LNCAP (cell line): ENCODE measurements at regions not wholly inside any gene's neighbourhood (a gene's known extent, or its start where the extent isn't known, plus 50 kb on each side); places are given as distances from the start of the nearest gene placed in this dataset.

Source experiments
- TF ChIP-seq, protein P1 (sequence below): fragments of 450-650 bp; IDR thresholded peaks from 2 replicates; pipeline ENCODE4 v1.5.1; 2017; ENCODE audit warnings: mild to moderate bottlenecking

DNA sequence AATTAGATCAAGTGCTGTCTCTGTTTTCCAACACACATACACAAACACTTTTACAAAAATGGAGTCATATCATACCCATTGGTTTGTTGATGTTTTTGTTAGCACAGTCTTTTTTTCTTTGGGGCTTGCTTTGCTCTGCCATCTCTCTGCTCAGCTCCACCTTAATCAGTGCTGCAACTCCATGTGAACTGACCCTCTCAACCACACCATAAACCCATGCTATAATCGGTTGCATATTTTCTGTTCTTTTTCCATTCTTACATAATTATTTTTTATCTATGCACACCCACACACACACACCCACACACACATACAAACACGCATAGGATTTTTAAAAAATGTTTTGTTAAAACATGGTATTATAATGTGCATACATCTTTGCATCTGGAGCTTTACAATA, 91.0 kb upstream of the CDH13 start:
- TF ChIP-seq, protein P1, sequence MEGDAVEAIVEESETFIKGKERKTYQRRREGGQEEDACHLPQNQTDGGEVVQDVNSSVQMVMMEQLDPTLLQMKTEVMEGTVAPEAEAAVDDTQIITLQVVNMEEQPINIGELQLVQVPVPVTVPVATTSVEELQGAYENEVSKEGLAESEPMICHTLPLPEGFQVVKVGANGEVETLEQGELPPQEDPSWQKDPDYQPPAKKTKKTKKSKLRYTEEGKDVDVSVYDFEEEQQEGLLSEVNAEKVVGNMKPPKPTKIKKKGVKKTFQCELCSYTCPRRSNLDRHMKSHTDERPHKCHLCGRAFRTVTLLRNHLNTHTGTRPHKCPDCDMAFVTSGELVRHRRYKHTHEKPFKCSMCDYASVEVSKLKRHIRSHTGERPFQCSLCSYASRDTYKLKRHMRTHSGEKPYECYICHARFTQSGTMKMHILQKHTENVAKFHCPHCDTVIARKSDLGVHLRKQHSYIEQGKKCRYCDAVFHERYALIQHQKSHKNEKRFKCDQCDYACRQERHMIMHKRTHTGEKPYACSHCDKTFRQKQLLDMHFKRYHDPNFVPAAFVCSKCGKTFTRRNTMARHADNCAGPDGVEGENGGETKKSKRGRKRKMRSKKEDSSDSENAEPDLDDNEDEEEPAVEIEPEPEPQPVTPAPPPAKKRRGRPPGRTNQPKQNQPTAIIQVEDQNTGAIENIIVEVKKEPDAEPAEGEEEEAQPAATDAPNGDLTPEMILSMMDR = no peak

DNA sequence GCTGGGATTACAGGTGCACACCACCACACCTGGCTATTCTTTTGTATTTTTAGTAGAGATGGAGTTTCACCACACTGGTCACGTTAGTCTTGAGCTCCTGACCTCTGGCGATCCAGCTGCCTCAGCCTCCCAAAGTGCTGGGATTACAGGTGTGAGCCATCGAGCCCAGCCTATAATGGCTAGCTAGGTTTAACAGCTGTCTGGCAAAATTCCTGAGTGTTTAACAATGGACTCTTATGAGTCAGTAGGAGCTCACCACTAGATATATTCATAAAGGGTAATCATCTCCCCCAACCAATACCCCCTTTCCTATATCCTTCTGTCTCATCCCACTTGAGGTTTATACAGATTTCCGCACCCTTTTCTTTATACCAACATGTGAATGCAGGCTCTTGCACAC, 91.5 kb upstream of the CDH13 start:
- TF ChIP-seq, protein P1 = no peak

DNA sequence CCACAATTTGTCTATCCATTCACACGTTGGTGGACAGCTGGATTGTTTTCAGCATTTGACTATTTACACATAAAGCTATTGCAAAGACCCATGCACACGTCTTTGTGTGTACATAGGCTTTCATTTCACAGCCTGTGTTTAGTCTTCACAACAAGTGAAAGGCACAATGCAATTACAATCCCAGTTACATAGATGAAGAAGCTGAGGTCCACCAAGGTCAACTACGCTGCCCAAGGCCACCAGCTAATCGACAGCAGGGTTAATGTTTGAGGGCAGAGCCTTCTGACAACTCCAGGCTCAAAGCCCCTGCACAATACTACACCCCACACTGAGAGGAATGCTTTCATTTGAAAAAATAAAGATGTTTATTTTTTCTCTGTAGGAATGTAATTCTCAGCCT, 93.6 kb upstream of the CDH13 start:
- TF ChIP-seq, protein P1 = no peak

DNA sequence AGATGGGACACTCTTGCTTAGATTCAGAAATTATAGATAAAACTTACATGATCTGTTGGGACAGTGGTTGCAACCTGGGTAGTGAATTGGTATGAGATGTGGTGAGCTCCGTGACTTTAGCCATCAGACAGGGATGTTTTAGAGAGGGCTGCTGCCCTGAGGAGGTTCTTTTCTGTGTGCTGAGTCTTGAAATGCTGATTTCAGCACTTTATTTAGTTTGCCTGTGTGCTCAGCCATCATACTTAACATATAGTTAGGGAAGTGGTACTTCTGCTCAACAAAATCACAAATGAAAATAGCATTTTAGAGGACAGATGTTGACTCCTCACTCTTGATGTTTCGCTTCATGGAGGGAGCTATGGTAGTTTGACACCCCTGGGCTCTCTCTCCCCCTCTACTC, 95.9 kb upstream of the CDH13 start:
- TF ChIP-seq, protein P1 = no peak

DNA sequence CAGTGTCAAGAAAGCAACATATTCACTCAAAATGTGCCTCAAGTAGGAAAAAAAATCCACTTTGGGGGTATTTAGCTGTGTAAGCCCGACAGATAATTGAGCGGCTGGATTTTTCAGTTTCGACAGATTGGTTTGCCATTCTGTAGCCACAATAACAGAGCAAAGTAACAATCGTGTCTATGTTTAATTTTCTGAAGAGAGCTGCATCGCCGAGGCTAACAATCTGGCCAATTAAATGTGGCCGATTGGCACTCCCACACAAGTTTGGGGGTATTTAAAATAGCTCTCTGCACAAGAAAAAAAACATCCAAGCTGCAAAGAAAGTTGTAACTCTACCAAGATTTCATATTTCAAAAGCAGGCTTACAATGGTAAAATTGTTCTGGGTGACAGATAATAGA, 99.7 kb upstream of the CDH13 start:
- TF ChIP-seq, protein P1 = no peak

DNA sequence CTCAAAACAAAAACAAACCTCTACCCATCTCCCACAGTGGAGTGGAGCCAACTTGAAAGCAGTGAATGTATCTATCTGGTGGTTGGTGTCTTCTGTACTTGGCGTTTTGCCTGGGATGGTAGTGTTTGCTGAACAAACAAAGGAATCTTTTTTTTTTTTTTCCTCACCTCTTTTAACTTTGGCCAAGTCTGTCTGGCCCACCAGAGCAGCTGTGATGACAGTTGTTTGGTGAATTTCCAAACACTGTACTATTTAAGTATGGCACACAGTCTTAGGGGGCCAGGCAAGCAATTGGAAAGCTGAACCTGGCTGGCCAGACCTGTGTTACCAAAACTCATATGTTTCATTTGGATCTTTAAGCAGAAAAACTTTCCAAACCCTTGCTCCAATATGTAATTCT, 101.8 kb upstream of the CDH13 start:
- TF ChIP-seq, protein P1 = no peak

DNA sequence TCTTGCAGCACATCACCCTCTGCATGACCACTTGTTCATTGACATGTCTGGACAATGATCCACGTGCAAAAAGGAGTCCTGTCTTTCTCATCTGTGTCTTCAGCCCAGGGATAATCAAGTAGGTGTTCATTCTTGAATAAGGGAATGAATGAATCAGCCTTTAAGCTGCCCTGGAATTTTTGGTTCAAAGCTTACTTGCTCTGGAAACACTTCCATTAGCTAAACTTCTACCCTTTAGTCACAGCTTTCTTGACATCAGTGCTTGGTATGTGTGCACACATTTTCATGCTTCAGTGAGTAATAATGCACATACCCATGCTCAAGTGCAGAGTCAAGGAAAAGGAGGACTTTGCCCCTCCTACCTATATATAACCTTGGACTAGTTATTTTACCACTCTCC, 103.0 kb upstream of the CDH13 start:
- TF ChIP-seq, protein P1 = no peak

DNA sequence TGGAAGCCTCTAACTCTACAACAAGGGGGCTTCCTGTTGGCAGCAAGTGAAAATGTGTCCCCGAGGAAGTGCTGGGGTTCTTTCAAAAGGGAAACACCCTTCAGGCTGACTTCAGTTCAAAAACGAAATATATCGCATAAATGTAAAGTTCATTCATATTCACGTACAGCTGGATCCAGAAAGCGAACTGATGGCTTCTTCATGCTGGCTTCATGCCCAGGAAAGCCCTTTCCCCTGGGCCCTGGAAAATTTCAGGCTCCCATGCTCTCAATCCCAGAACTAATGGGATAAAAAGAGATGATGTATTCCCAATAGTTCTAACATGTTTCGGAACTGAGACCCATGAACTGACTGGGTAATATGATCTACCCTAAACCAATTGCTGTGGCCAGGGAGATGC, 104.7 kb upstream of the CDH13 start:
- TF ChIP-seq, protein P1 = no peak
